ENCODE measurements at regions not wholly inside any gene's neighbourhood (a gene's known extent, or its start where the extent isn't known, plus 50 kb on each side); places are given as distances from the start of the nearest gene placed in this dataset.

- no peak for DNase-seq
- intact Hi-C loops (cut with DNase I), result no loop called here
These were observed 325.0 kb downstream of the FBXO8 start for GRCh38 chr4:173958445-173958844.

- intact Hi-C loops (cut with DNase I), result no loop called here
- no peak for DNase-seq
These were observed 339.9 kb downstream of the FBXO8 start for GRCh38 chr4:173943547-173943946.

DNA sequence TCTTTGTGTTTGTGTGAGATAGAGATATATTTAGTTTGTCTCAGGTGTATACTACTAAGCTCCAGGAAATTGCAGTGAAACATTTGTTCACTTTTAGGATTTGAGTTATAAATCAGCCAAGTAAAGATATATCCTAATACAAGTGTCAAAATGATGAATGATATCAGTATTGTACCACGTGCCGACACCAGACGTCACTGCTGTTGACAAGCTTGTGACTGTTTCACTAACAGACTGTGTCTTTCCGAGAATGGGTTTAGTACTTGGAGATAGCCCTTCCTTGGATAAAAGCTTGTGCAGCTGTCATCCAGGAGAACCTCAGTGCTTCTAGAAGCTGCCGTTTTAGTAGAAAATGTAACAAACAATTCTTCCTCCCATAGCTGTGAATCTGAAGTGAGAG lies 343.3 kb downstream of the FBXO8 start:
- no peak for DNase-seq
- intact Hi-C loops (cut with DNase I), result no loop called here

- intact Hi-C loops (cut with DNase I), result no loop called here
- no peak for DNase-seq
These were observed 345.7 kb downstream of the FBXO8 start for GRCh38 chr4:173937631-173938270.

DNA sequence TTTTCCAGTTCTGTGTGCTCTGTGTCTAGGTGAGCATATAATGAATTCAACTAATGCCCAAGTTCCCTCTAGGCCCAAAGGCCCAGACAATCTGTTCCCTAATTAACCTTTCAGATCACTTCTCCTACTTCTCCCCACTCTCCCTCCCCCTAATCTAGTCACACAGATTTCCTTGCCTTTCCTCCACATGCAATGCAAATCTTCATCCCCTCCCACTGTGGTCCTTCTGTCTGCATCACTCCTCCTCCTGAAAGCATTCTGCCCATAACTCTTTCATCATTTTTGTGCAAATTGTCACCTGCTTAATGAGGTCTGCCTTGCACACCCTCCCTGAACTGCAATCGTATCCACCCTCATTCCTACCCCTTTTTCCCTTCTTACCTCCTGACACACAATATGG lies 346.6 kb downstream of the FBXO8 start:
- DNase-seq, result no peak
- intact Hi-C loops (cut with DNase I), result no loop called here

DNA sequence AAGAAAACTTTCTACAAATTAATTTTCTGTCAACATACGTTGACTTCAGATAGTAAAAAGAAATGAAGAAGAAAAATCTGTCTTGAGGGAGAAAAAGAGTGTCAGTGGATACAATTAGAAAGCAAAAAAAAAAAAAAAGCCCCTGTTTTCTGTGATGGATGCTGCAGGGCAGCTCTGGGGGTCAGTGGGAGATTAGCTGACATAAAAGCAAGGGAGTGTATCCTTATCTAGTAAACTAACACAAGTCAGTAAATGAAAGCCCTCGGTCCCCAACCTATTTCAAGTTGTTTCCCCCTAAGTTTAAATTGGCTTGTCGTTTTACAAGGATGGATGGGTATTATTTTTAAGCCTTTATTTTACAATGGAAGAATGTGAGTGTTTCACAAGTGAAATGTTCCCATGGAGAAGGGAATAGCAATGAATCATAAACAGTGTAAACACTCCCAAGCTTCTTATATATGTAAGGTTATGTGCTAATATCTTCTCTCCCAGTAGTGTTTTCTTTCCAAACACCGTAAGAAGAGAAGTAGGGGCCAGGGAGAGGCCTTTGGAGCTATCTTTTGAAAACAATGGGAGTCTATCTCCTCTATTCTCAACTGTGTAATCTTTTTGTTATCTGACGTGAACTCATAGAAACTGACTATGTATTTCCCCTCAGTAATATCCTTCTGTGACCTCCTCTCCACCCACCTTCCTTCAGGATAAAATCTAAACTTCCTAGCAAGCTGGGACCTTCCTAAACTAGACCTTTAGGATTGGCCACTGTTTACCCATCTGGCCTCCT lies 347.7 kb downstream of the FBXO8 start:
- intact Hi-C loops (cut with DNase I), result no loop called here
- DNase-seq, result no peak

GRCh38 chr4:173934933-173935620 lies 348.4 kb downstream of the FBXO8 start:
- no peak for DNase-seq
- intact Hi-C loops (cut with DNase I), result no loop called here

- intact Hi-C loops (cut with DNase I), result no loop called here
- no peak for DNase-seq
These were observed 349.3 kb downstream of the FBXO8 start for GRCh38 chr4:173934201-173934600.

DNA sequence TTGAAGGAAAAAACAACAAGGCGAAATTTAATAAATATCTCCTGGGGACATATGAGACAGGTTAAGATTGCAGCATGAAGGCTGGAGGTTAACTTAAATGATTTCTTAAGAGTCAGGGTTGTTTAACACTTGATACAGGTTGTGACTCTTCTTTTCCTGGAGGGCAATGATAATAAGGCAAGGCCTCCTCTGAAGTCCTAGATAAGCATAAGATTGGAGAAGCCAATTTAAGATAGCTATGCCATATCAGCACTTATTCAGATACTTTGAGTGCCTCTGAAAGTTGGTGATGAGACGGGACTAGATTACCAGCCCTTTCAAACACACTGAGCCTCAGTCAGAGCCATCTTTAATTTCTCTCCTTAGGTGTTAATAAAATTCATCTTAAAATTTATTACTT lies 350.8 kb downstream of the FBXO8 start:
- intact Hi-C loops (cut with DNase I), result no loop called here
- DNase-seq, result no peak

DNA sequence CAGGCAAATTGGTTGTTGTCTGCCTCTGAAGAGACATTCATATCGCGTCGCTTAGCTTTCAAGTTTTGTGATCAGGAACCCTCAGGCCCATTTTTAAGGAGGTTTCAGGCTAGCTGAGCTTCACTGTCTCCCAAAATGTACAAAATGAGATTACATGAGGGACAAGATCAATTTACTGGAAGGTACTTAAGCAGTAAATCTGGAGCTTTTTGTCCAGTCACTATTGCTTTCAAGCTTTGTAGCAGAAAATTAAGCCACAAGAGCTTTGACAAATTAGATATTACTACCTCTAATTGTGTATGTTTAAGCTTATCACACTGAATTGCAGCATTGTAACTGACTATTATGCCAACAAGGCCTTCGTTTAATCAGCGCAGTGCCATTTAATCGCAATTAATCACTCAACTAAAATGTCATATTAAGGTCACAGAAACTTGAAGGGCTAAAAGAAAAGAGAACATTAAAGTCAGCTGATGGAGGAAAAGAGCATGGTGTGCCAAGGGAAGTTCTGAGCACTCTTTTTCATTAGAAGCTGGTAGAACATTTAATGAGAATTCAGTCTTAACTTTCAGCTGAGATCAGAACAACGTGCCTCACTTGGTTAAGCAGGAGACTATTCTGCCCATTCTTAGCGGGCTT lies 353.0 kb downstream of the FBXO8 start:
- intact Hi-C loops (cut with DNase I), result no loop called here
- DNase-seq, result no peak

GRCh38 chr4:173929921-173930320 lies 353.5 kb downstream of the FBXO8 start:
- DNase-seq, result no peak
- intact Hi-C loops (cut with DNase I), result no loop called here

DNA sequence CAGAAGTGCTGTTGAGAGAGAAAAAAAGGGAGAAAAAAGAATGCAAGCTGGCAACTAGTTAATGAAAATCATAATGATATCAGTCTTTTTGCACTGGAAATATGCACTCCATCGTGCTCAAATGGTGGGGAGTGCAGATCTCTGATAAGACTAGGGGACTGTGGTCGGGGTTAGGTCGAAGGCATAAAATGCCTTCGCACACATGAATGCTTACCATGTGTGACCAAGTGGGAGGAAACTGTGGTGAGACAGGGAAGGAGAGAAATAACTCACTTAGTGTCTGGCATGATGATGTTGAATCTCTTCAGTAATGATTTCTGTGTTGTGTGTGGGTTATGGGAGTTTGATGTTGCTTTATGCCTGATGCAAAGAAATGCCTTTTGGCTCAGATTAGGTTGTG lies 358.9 kb downstream of the FBXO8 start:
- no peak for DNase-seq
- intact Hi-C loops (cut with DNase I), result no loop called here

DNA sequence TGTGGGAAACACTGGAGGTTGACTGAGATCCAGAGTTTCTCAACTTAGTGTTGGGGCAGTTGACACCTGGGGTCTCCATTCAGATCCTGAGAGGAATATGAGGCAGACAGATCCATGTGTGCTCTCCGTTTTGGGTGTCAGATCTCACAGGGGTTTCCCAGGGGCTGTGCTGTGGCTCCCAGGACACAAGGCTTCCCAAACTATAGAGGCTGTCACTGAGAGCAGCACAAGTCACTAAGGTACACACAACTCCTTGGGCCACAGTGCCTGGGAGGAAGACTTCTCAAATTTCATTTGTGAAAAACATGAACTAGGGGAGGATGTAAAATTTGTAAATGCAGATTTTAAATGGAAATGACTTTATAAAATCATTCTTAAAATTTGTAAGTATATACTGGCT lies 363.6 kb downstream of the FBXO8 start:
- intact Hi-C loops (cut with DNase I), result no loop called here
- DNase-seq, result no peak

GRCh38 chr4:173919196-173919595 lies 364.3 kb downstream of the FBXO8 start:
- no peak for DNase-seq
- intact Hi-C loops (cut with DNase I), result no loop called here

DNA sequence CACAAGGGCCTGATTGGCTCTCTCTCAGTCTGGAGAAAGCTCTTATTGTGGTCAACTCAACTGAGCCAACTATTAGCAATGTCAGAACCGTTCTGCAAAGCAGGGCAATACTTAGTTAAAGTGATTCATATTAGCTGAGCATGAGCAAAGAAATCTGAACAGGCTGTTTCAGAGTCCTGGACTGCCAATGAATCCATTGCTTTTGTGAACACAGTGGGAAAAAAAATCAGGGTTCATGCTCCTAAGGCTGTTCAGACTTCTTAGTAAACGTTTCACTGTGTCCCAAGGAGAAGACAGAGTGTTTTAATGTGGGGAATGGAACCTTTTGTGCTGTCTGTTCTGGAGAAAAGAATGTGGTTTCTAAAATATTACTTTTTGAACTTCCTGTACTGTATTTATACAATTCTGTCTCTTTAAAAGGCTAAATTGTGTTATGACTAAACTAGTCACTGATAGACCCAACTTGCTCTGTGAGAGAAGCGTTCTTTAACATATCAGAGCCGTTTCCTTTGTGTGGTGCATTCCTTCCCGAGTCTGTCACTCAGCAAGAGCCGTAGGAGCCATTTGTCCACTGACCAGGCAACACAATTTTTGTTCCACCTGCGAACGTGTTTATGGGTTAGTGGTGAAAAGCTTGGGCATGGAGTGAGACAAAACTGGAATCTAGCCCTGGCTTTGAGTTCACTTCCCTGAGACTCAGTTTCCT lies 366.1 kb downstream of the FBXO8 start:
- intact Hi-C loops (cut with DNase I), result no loop called here
- no peak for DNase-seq

DNA sequence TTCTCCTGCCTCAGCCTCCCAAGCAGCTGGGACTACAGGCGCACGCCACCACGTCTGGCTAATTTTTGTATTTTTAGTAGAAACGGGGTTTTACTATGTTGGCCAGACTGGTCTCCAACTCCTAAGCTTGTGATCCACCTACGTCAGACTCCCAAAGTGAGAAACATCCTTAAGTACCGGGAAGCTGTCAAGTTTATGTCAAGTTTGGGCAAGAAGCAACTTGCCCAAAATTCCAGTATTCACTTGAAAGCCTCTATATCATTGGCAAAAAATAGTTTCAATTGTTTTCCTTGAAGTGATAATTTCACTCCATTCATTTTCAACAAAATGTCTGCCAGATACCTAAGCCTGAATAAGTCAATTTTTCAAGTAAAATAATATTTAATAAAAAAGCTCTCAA lies 370.0 kb downstream of the FBXO8 start:
- intact Hi-C loops (cut with DNase I), result no loop called here
- DNase-seq, result no peak

DNA sequence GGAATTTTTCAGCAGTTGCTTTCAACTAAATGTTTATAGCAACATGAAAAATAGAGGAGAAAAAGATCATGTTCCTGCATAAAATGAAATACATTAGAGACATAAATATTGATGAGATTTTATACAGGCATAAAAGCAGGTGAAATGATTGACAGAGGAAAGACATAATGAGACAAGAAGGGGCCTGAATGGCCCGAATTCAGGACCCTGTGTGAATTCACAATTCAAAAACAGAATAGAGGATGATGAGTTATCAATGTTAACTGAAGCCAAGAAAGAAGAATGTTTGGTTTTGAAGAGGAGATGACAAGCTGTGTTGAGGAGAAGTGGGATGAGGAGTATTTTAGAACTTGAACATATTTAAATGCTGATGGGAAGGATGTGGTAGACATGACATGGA lies 371.1 kb downstream of the FBXO8 start:
- intact Hi-C loops (cut with DNase I), result no loop called here
- no peak for DNase-seq

DNA sequence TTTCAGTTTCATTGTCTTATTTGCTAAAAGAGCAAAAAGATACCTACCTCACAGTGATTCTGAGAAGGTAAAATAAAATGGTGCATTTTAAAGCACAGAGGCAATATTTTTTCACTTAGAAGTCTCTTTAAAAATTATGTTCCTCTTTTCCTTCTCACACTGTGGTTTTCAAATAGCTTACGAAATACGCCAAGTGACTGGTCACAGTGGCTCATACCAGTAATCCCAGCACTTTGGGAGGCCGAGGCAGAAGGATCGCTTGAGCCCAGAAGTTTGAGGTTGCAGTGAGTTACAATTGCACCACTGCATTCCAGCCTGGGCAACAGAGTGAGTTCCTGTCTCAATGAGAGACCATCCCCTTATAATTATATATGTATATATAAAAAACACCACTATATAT lies 372.6 kb downstream of the FBXO8 start:
- intact Hi-C loops (cut with DNase I), result no loop called here
- DNase-seq, result no peak

DNA sequence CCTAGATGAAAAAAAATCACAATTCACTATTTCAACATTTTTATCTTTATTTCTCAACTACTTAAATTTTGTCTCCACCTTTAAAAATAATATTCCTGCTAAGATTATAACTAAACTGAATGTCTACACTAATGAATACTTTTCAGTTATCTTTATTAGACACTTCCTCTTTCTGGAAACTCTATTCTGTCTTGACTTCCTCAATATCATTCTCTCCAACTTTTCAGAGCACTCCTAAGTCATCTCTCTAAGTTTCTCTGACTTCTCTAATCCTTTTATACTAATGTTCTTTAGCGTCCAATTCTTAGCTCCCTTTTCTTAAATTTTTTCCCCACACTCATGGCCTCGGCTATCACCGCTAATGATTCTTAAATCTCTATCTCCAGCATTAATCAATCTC lies 374.2 kb downstream of the FBXO8 start:
- intact Hi-C loops (cut with DNase I), result no loop called here
- DNase-seq, result no peak

GRCh38 chr4:173899813-173900212 lies 369.8 kb upstream of the HAND2 start:
- intact Hi-C loops (cut with DNase I), result no loop called here
- no peak for DNase-seq
